DND-41 (cell line): ENCODE measurements at regions not wholly inside any gene's neighbourhood (a gene's known extent, or its start where the extent isn't known, plus 50 kb on each side); places are given as distances from the start of the nearest gene placed in this dataset.

ENCODE experiments used
- ATAC-seq: fragments of 200-7000 bp; cut with Tn5 transposase; 3 replicates; pipeline ENCODE4 v1.9.1; 2021; ENCODE audit warnings: low read depth; ENCODE audit not compliant: insufficient read depth
- DNase-seq: peaks from one replicate; pipeline ENCODE4 v3.0.0-alpha.2; 2020
- H2AFZ ChIP-seq: 2 replicates; pipeline ENCODE4 v1.6.0; 2012; ENCODE audit warnings: low read depth, low read length
- H3K27ac ChIP-seq: 2 replicates; pipeline ENCODE4 v1.5.1; 2012; ENCODE audit warnings: low read length, inconsistent platforms
- H3K27me3 ChIP-seq: fragments of 200-600 bp; sonication (generic); 2 replicates; pipeline ENCODE4 v1.6.0; 2012; ENCODE audit warnings: low read length, mild to moderate bottlenecking, inconsistent platforms; ENCODE audit not compliant: insufficient read depth, poor library complexity
- H3K36me3 ChIP-seq: 2 replicates; pipeline ENCODE4 v1.5.1; 2012; ENCODE audit warnings: low read length, inconsistent platforms; ENCODE audit not compliant: insufficient read depth
- H3K4me1 ChIP-seq: 2 replicates; pipeline ENCODE4 v1.5.1; 2012; ENCODE audit warnings: mild to moderate bottlenecking, low read length; ENCODE audit not compliant: insufficient read depth
- H3K4me2 ChIP-seq: 2 replicates; pipeline ENCODE4 v1.6.0; 2012; ENCODE audit warnings: mild to moderate bottlenecking, moderate library complexity, low read length, inconsistent platforms; ENCODE audit not compliant: insufficient read depth
- H3K4me3 ChIP-seq, 2 experiments: fragments of 200-600 bp in 1 of 2; shearing (Covaris generic) in 1 of 2; 2 replicates each; pipeline ENCODE4 v1.5.1; 2012 to 2016; ENCODE audit warnings: inconsistent platforms in 2 of 2, low read length in 2 of 2, mild to moderate bottlenecking in 2 of 2, low read depth in 1 of 2, moderate library complexity in 1 of 2
- H3K79me2 ChIP-seq: 2 replicates; pipeline ENCODE4 v1.6.0; 2012; ENCODE audit warnings: low read length, inconsistent platforms; ENCODE audit not compliant: insufficient read depth
- H3K9ac ChIP-seq: 2 replicates; pipeline ENCODE4 v1.6.0; 2012; ENCODE audit warnings: low read depth, mild to moderate bottlenecking, inconsistent platforms, low read length, moderate library complexity
- H3K9me3 ChIP-seq: 2 replicates; pipeline ENCODE4 v1.5.1; 2012; ENCODE audit warnings: low read length, moderate library complexity, mild to moderate bottlenecking, inconsistent platforms; ENCODE audit not compliant: insufficient read depth, severe bottlenecking
- H4K20me1 ChIP-seq: 2 replicates; pipeline ENCODE4 v1.6.0; 2012; ENCODE audit warnings: low read length; ENCODE audit not compliant: insufficient read depth
- CTCF ChIP-seq: IDR thresholded peaks from 2 replicates; pipeline ENCODE4 v1.5.1; 2012; ENCODE audit warnings: borderline replicate concordance, low read length, moderate library complexity, mild to moderate bottlenecking; ENCODE audit not compliant: poor library complexity, severe bottlenecking; ENCODE audit errors: extremely low read depth
- EZH2 ChIP-seq: IDR thresholded peaks from 3 replicates; pipeline ENCODE4 v1.6.1; 2012; ENCODE audit warnings: borderline replicate concordance, low read depth, mild to moderate bottlenecking, moderate library complexity, low read length, inconsistent platforms; ENCODE audit not compliant: severe bottlenecking

GRCh38 chr9:135268031-135268430, 180.6 kb downstream of the OLFM1 start:
- Histone ChIP-seq H3K79me2 (no peaks in the 10 kb centered on the region), H3K9me3 (no peaks in the 10 kb centered on the region), H3K4me1 (no peaks in the 10 kb centered on the region), H3K4me2 (no peak overlapping the region), H3K9ac (no peak overlapping the region), H2AFZ (no peak overlapping the region), H3K27ac (no peak overlapping the region), H3K4me3 (no peak overlapping the region), H3K36me3 (no peaks in the 10 kb centered on the region), H4K20me1 (peaks cover 2% of the 10 kb centered on the region; the same call in 1 of the 2 replicates), H3K27me3 (no peaks in the 10 kb centered on the region)
- no peak for ATAC-seq
- TF ChIP-seq EZH2 = no peak
- no peak for TF ChIP-seq CTCF
- no peak for DNase-seq

GRCh38 chr9:135268981-135269380, 181.5 kb downstream of the OLFM1 start:
- Histone ChIP-seq H3K4me1 (no peaks in the 10 kb centered on the region), H4K20me1 (peaks cover 2% of the 10 kb centered on the region; the same call in 1 of the 2 replicates), H3K9me3 (no peaks in the 10 kb centered on the region), H3K9ac (no peak overlapping the region), H3K4me2 (no peak overlapping the region), H3K27me3 (no peaks in the 10 kb centered on the region), H3K79me2 (no peaks in the 10 kb centered on the region), H2AFZ (no peak overlapping the region), H3K36me3 (no peaks in the 10 kb centered on the region), H3K4me3 (no peak overlapping the region), H3K27ac (no peak overlapping the region)
- no peak for ATAC-seq
- no peak for DNase-seq
- no peak for TF ChIP-seq EZH2
- TF ChIP-seq CTCF = no peak

- no peaks in the 10 kb centered on the region for H3K36me3 ChIP-seq
- ATAC-seq (no peak), DNase-seq (no peak)
- H4K20me1 ChIP-seq = peaks cover 2% of the 10 kb centered on the region; the same call in 1 of the 2 replicates
- no peaks in the 10 kb centered on the region for H3K9me3 ChIP-seq
- no peaks in the 10 kb centered on the region for H3K79me2 ChIP-seq
- TF ChIP-seq EZH2 (no peak), CTCF (no peak)
- no peak overlapping the region for H3K9ac ChIP-seq
- H3K27me3 ChIP-seq = no peaks in the 10 kb centered on the region
- no peak overlapping the region for H3K27ac ChIP-seq
- no peak overlapping the region for H3K4me2 ChIP-seq
- no peak overlapping the region for H3K4me3 ChIP-seq
- H2AFZ ChIP-seq = no peak overlapping the region
- H3K4me1 ChIP-seq = no peaks in the 10 kb centered on the region
Measured at GRCh38 chr9:135269912-135270830, 182.7 kb downstream of the OLFM1 start.
